SU-DHL-6 (cell line): ENCODE measurements at regions not wholly inside any gene's neighbourhood (a gene's known extent, or its start where the extent isn't known, plus 50 kb on each side); places are given as distances from the start of the nearest gene placed in this dataset.

ENCODE experiments used
- H2AFZ ChIP-seq: fragments of 200-600 bp; sonication (generic); 2 replicates; pipeline ENCODE4 v1.6.1; 2014; ENCODE audit warnings: low read depth, mild to moderate bottlenecking, moderate library complexity, mixed read lengths, antibody characterized with exemption, low read length; ENCODE audit not compliant: severe bottlenecking
- H3F3A ChIP-seq: fragments of 200-600 bp; shearing (Covaris generic); 2 replicates; pipeline ENCODE4 v1.6.0; 2016; ENCODE audit warnings: antibody characterized with exemption, mild to moderate bottlenecking; ENCODE audit not compliant: insufficient read depth
- H3K27ac ChIP-seq: fragments of 200-600 bp; sonication (generic); 2 replicates; pipeline ENCODE4 v1.5.1; 2016; ENCODE audit warnings: low read depth, mild to moderate bottlenecking, low read length, moderate library complexity, mixed read lengths
- H3K27me3 ChIP-seq: fragments of 200-600 bp; sonication (generic), shearing (Covaris generic); 2 replicates; pipeline ENCODE4 v1.6.0; 2014; ENCODE audit warnings: mild to moderate bottlenecking, low read length
- H3K36me3 ChIP-seq: fragments of 200-600 bp; sonication (generic); 2 replicates; pipeline ENCODE4 v1.6.1; 2014; ENCODE audit warnings: mild to moderate bottlenecking, low read length, mixed read lengths
- H3K4me2 ChIP-seq: fragments of 300-600, 200-600 bp; shearing (Covaris generic), sonication (generic); 2 replicates; pipeline ENCODE4 v1.6.0; 2014; ENCODE audit warnings: low read length, low read depth, mild to moderate bottlenecking; ENCODE audit not compliant: poor library complexity, severe bottlenecking
- H3K4me3 ChIP-seq: fragments of 200-600 bp; sonication (generic); 2 replicates; pipeline ENCODE4 v1.5.1; 2014; ENCODE audit warnings: antibody characterized with exemption, low read length, mild to moderate bottlenecking, mixed read lengths; ENCODE audit not compliant: insufficient read depth, poor library complexity, severe bottlenecking
- H3K79me2 ChIP-seq: fragments of 200-600 bp; sonication (generic); 2 replicates; pipeline ENCODE4 v1.6.1; 2014; ENCODE audit warnings: mild to moderate bottlenecking, low read length, moderate library complexity; ENCODE audit not compliant: insufficient read depth
- H3K9ac ChIP-seq: fragments of 200-600 bp; sonication (generic); 2 replicates; pipeline ENCODE4 v1.7.0; 2014; ENCODE audit warnings: mild to moderate bottlenecking, low read length
- H3K9me2 ChIP-seq: fragments of 200-600 bp; sonication (generic); replicated peaks from 2 replicates; pipeline ENCODE4 v1.6.1; 2014; ENCODE audit warnings: low read length; ENCODE audit not compliant: insufficient read depth
- H3K9me3 ChIP-seq: fragments of 200-600 bp; sonication (generic); 2 replicates; pipeline ENCODE4 v1.6.1; 2014; ENCODE audit warnings: low read length, mixed read lengths; ENCODE audit not compliant: insufficient read depth
- H4K20me1 ChIP-seq: fragments of 200-600 bp; sonication (generic); 2 replicates; pipeline ENCODE4 v1.6.1; 2014; ENCODE audit warnings: low read depth, mild to moderate bottlenecking, antibody characterized with exemption, low read length, moderate library complexity, mixed read lengths
- CTCF ChIP-seq: fragments of 200-600 bp; sonication (generic); IDR thresholded peaks from one replicate; pipeline ENCODE4 v1.5.1; 2017; ENCODE audit warnings: antibody characterized with exemption, mild to moderate bottlenecking, low read length, moderate library complexity; ENCODE audit not compliant: insufficient read depth, poor library complexity, severe bottlenecking
- EZH2phosphoT487 ChIP-seq: fragments of 200-600 bp; sonication (generic), shearing (Covaris generic); conservative IDR thresholded peaks from 2 replicates; pipeline ENCODE4 v1.6.1; 2018; ENCODE audit warnings: mild to moderate bottlenecking, antibody characterized with exemption, low read length, moderate library complexity, mixed read lengths

DNA sequence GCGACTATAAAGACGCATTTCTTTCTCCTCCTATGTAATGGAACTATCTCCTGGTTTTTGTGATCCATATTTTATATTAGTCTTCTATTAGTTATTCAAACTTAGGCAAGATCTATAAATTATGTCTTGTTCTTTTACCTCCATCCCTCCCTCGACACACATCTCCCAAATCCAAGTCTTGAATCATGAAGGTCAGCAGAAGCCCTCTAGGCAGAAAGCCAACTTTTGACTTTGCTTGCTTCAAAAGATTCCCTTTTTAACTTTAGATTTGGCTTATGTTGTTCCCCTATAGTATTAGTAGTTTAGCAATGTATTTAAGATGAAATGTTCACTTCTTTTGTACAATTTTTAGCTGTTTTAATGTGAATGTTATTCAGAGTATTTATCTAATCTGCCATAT is 689.8 kb downstream of the SLC6A15 start:
- Histone ChIP-seq H3K9me3 (no peaks in the 10 kb centered on the region; the same call in 1 of the 2 replicates), H3K79me2 (no peaks in the 10 kb centered on the region), H3K4me2 (no peak overlapping the region), H3K27ac (no peak overlapping the region), H3F3A (no peaks in the 10 kb centered on the region), H2AFZ (peak overlapping the region; percentile 56), H3K9ac (no peak overlapping the region), H3K4me3 (no peak overlapping the region), H3K36me3 (no peaks in the 10 kb centered on the region), H3K27me3 (no peaks in the 10 kb centered on the region), H4K20me1 (no peaks in the 10 kb centered on the region), H3K9me2 (no peaks in the 10 kb centered on the region)
- TF ChIP-seq EZH2phosphoT487 = no peak
- TF ChIP-seq CTCF = no peak

DNA sequence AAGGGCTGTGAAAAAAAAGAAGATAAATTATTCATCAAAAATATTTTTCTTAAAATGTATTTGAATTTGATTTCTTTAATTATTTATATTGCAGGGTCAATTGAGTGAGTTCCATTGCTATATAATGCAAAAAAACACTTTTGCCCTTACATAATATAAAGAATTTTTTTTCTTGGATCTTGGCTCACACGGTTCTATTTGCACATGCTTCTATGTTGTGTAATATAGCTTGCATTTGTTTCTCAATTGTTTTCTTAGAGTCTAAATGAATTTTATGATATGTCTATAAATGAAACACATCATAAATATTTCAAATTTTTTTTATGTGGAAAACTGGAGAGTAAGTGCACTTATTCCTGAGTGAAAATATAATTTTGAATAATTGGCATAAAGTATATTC is 694.2 kb downstream of the SLC6A15 start:
- H3K27me3 ChIP-seq = no peaks in the 10 kb centered on the region
- H3F3A ChIP-seq = no peaks in the 10 kb centered on the region
- H3K36me3 ChIP-seq = no peaks in the 10 kb centered on the region
- H3K4me3 ChIP-seq = no peak overlapping the region
- no peak overlapping the region for H3K9ac ChIP-seq
- H3K9me3 ChIP-seq = no peaks in the 10 kb centered on the region
- H4K20me1 ChIP-seq = no peaks in the 10 kb centered on the region
- H2AFZ ChIP-seq = no peak overlapping the region
- no peak overlapping the region for H3K4me2 ChIP-seq
- no peaks in the 10 kb centered on the region for H3K9me2 ChIP-seq
- no peak overlapping the region for H3K27ac ChIP-seq
- TF ChIP-seq EZH2phosphoT487 = no peak
- TF ChIP-seq CTCF = no peak
- no peaks in the 10 kb centered on the region for H3K79me2 ChIP-seq

GRCh38 chr12:84201976-84202375 is 710.6 kb downstream of the SLC6A15 start:
- Histone ChIP-seq H3K36me3 (no peaks in the 10 kb centered on the region), H3K4me2 (no peak overlapping the region), H3K9me2 (no peaks in the 10 kb centered on the region), H3K27ac (no peak overlapping the region), H3K9ac (no peak overlapping the region), H4K20me1 (no peaks in the 10 kb centered on the region), H3K4me3 (no peak overlapping the region), H3F3A (no peaks in the 10 kb centered on the region), H3K79me2 (no peaks in the 10 kb centered on the region), H2AFZ (peak overlapping the region; percentile 42), H3K9me3 (no peaks in the 10 kb centered on the region), H3K27me3 (no peaks in the 10 kb centered on the region)
- TF ChIP-seq EZH2phosphoT487 (no peak), CTCF (no peak)
